T-helper 1 cell treated with Interleukin-12 subunit alpha and Interleukin-12 subunit beta and Interleukin-4 antibody, amounts not matched to agents 30 ng/mL and 1 ng/mL, for 36 hours (primary cell): ENCODE measurements at regions not wholly inside any gene's neighbourhood (a gene's known extent, or its start where the extent isn't known, plus 50 kb on each side); places are given as distances from the start of the nearest gene placed in this dataset.
"Not testable (repeated sequence)": the region's sequence is repeated elsewhere in the genome, so short reads cannot be mapped to it uniquely, and the experiment has no call there.

Source experiments
- intact Hi-C: fragments of 100-400 bp; cut with micrococcal nuclease; formaldehyde crosslinking; loops from one replicate; pipeline ENCODE4 v1.15.1; 2024

- intact Hi-C loops = no loop called here
These were observed 201.3 kb downstream of the GIPC2 start for GRCh38 chr1:78247079-78247478.

GRCh38 chr1:78250201-78250600, 204.4 kb downstream of the GIPC2 start:
- intact Hi-C loops = no loop called here

- intact Hi-C loops = no loop called here
These were observed 208.8 kb downstream of the GIPC2 start for GRCh38 chr1:78254517-78254916.

GRCh38 chr1:78255383-78255782, 209.6 kb downstream of the GIPC2 start:
- intact Hi-C loops = no loop called here

- intact Hi-C loops = no loop called here
These were observed 210.1 kb downstream of the GIPC2 start for GRCh38 chr1:78255846-78256245.

DNA sequence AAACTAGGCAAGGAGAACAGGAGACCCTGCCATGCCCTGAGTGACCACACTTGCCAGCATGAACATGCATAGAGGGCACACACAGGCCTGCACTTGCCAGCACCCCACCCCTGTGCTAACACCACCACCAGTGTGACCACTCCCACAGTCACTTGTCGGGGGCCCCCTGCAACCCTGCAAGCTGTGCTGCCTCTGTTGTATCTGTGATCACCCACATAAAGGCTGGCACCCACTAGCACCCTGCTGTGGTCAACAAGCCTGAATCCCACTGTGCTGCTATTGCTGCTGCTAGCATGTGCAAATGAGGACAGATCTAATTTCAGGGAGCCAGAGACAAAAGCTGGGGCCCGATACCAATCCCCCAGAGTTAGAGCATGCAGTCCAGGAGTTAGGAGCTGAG, 217.7 kb downstream of the GIPC2 start:
- intact Hi-C loops = no loop called here

DNA sequence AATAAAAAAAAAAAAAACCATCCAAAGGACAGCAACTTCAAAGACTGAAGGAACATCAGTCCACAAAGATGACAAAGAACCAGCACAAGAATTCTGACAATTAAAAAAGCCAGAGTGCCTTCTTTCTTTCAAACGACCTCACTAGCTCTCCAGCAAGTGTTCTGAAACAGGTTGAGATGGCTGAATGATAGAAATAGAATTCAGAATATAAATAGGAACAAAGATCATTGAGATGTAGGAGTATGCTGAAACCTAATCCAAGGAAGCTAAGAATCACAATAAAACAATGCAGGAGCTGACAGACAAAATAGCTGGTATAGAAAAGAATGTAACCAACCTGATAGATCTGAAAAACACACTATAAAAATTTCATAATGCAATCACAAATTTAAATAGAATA, 218.2 kb downstream of the GIPC2 start:
- intact Hi-C loops = no loop called here

DNA sequence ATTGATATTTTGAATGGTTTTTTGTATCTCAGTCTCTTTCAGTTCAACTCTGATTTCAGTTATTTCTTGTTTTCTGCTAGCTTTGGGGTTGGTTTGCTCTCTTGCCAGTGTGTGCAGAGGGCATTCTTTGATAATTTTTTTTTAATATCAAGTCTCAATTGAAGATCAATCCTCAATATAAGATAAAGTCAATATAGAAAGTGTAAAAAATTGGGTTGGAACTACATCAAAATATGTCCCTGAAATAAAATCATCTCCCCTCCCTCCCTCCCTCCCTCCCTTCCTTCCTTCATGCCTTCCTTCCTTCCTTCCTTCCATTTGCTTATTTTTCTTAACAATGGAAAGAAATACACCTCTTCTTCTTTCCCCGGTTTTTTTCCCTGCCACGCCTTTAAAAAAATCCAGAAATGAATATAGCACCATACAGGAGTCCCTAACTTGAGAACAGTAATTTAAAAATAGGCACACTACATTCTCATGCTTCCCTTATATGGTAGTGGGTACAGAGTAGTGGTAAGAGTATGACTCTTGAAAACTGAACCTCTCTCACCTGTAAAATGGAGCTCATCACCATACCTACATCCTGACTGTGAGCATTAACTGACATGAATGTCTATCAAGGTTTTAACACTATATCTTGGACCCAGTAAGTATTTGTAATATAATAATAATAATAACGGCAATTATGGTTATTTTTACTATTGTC, 221.9 kb downstream of the GIPC2 start:
- intact Hi-C loops = no loop called here

DNA sequence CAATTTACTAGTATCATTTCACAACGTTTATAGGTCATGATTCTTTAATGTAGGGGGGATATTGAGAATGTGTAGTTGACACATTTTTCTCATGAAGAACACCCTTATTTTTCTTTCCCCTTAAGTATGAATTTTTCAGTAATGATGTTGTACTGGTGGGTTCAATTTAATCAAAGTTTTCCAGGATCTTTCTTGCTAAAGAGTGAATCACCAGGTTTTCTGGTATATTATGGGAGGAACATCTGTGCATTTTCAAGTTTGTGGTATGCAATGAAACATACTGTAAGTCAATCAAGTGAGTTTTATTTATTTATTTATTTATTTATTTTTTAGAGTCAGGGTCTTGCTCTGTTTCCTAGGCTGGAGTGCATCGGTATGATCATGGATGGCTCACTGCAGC, 221.2 kb upstream of the PTGFR start:
- intact Hi-C loops = no loop called here

GRCh38 chr1:78271423-78271822, 219.4 kb upstream of the PTGFR start:
- intact Hi-C loops = not testable (repeated sequence)

DNA sequence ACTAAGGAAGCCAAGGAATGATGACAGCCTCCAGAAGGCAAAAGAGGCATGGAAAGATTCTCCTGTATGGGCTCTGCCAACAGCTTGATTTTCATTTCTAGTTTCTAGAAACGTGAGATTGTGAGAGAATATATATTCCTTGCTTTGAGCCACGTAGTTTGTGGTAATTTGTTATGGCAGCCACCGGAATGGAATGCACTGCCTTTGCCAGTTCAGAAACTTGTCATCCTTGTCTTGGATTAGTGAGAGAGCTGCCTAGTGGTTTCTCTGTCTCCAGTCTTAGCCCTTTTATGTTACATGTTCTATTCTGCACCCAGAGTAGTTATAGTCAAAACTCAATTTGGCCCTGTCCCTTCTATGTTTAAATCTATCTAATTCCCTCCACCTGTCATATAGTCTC, 216.0 kb upstream of the PTGFR start:
- intact Hi-C loops = no loop called here

- intact Hi-C loops = no loop called here
These were observed 215.3 kb upstream of the PTGFR start for GRCh38 chr1:78275456-78275855.

DNA sequence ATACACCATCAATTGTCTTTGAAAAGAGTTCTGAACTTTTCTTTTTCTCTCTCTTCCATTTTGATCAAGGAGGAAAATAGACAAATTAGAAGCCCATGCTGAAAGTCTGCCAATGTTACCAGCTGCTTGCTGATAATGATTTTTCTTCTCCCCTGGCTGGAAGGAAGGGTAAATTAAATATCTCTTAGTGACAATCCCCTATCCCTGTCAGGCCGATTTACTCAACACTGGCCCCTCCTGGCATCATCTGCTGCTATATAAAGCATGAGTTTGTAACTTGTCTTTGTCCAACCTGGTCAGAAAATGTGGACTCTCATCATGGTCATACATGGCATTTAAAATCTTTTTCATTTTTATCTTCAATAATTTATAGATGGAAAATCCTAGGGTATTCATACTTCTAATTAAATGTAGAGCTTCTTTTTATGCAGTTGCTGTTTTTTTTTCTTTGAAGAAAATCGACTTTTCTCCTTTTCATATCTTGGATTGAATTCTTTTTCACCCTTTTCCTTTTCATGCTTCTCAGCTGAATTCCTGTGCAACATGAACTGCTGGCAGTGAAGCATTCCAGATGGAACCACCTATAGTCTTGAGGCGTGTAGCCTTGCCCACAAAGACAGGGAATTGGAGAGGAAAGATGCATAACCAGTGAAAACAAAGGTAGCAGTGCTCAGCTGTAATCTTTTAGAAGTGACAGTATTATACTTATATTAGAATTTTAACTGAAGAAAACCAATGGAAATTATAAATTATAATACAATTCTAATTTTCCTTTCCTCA, 214.7 kb upstream of the PTGFR start:
- intact Hi-C loops = no loop called here

- intact Hi-C loops = no loop called here
These were observed 213.5 kb upstream of the PTGFR start for GRCh38 chr1:78277253-78277652.

GRCh38 chr1:78279051-78279450, 211.7 kb upstream of the PTGFR start:
- intact Hi-C loops = no loop called here

DNA sequence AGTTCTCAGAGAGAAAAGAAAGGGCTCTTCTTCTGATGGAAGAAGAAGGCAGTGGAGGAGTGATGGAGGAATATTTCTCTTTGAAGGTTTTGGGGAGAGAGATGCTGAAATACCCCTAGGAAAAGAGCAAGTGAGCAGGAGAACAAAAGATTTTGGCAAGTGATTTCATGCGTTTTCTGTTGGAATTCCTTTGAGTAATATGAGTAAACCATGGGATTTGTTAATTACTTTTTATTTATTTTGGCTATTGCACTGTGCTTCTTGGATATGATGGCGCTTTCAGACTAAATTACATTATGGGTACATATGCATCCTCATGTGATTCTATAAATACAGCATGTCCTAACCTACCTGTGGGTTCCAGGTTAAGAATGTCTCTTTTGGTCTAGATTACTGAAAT, 210.1 kb upstream of the PTGFR start:
- intact Hi-C loops = no loop called here

GRCh38 chr1:78281580-78281979, 209.2 kb upstream of the PTGFR start:
- intact Hi-C loops = no loop called here

GRCh38 chr1:78283691-78284090, 207.1 kb upstream of the PTGFR start:
- intact Hi-C loops = no loop called here

DNA sequence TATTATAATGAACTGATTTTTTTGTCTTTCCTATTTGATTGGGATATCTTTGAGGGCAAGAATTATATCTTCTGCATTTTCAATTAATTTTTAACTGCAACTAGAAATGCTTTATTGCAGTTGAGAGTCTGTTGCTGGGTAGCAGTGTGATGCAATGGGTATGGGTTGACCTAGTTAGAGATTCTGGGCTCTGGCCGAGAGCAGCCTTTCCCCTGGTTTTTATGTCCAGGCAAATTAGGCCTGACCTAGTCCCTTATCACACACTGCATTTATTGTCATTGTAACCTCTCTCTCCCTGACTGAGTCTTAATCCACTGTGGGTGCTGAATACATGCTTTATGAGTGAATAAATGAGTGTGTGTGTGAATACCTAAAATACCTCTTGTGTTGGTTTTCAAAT, 206.4 kb upstream of the PTGFR start:
- intact Hi-C loops = no loop called here

GRCh38 chr1:78286686-78287085, 204.1 kb upstream of the PTGFR start:
- intact Hi-C loops = no loop called here

GRCh38 chr1:78289603-78290002, 201.2 kb upstream of the PTGFR start:
- intact Hi-C loops = no loop called here

- intact Hi-C loops = no loop called here
These were observed 199.4 kb upstream of the PTGFR start for GRCh38 chr1:78291418-78291817.

DNA sequence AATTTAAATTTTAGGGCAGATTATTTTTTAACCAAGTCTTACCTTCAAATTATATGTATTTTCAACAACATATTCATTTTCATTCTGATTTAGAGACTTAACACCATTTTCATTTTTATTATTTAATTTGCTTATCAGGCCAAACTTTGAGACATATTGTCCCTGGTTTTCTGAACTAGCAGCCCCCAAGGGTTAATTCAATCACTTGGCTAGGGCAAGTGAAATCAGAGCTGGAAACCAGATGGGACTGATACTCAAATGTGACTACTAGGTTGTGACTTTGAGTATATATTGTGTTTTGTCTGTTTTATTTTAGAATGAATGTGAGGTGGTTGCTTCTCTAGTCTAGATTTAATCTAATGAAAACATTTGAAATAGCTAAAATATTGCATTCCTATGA, 198.9 kb upstream of the PTGFR start:
- intact Hi-C loops = no loop called here
